Testis (tissue), 2 donors: ENCODE measurements at regions not wholly inside any gene's neighbourhood (a gene's known extent, or its start where the extent isn't known, plus 50 kb on each side); places are given as distances from the start of the nearest gene placed in this dataset.

Experiments
- POLR2A ChIP-seq: fragments of 450-650 bp; IDR thresholded peaks from one replicate; pipeline ENCODE4 v1.6.1; 2017; ENCODE audit warnings: antibody characterized with exemption, mild to moderate bottlenecking, moderate library complexity
- TF ChIP-seq, protein P1 (sequence below), 3 experiments: fragments of 450-650 bp in 2 of 3; fragments of 200-600 bp in 1 of 3; sonication (generic) in 1 of 3; IDR thresholded peaks; one replicate each; pipeline ENCODE4 v1.5.1; 2016 to 2019; ENCODE audit warnings: antibody characterized with exemption in 3 of 3, mild to moderate bottlenecking in 2 of 3, moderate library complexity in 1 of 3

DNA sequence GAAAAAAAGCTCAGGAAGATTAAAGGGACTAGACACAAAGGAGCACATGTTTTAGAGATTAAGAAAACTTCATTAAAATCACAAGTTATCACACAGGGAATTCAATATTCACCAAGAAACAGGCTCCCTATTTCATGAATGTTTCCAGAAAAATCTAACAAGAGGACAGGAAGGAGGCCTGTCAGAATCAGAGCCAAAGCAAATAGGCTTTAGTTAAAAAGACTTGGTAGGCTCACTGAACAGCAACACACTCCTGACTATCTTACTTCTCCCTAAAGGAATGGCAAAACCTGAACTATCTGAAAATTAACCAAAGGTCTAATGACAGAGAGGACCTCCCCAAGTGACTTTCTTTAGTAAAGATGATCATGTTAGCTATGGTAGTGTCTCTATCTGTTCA is 188.3 kb upstream of the MEOX2 start:
- TF ChIP-seq, protein P1, sequence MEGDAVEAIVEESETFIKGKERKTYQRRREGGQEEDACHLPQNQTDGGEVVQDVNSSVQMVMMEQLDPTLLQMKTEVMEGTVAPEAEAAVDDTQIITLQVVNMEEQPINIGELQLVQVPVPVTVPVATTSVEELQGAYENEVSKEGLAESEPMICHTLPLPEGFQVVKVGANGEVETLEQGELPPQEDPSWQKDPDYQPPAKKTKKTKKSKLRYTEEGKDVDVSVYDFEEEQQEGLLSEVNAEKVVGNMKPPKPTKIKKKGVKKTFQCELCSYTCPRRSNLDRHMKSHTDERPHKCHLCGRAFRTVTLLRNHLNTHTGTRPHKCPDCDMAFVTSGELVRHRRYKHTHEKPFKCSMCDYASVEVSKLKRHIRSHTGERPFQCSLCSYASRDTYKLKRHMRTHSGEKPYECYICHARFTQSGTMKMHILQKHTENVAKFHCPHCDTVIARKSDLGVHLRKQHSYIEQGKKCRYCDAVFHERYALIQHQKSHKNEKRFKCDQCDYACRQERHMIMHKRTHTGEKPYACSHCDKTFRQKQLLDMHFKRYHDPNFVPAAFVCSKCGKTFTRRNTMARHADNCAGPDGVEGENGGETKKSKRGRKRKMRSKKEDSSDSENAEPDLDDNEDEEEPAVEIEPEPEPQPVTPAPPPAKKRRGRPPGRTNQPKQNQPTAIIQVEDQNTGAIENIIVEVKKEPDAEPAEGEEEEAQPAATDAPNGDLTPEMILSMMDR (IDR thresholded peaks at IDR 0.05): no peak
- no peak for TF ChIP-seq POLR2A
